HG03342 (cell line): ENCODE measurements at regions not wholly inside any gene's neighbourhood (a gene's known extent, or its start where the extent isn't known, plus 50 kb on each side); places are given as distances from the start of the nearest gene placed in this dataset.

Experiments used
- ATAC-seq: cut with Tn5 transposase; IDR thresholded peaks from one replicate; pipeline ENCODE4 v1.9.1; 2021; ENCODE audit warnings: mild to moderate bottlenecking, moderate library complexity; ENCODE audit not compliant: unreplicated experiment

DNA sequence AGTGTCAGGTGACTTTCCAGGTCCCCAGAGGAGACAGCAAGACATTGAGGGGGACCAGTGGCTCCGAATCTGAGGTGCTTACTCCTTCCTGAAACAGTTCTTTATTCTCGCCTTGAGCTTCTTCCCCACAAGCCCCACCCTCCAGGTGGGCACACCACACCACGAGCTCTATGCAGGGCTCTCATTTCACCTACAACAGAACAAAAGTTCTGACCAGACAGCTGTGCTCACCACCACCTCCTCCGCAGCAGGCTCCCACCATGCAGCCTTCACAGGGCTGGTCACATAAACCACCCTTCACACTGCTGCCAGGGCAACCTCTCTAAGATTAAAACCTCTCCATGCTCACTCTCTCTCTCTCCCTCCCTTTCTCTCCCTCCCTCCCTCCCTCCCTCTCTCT, 384.5 kb upstream of the ARID1B start:
- ATAC-seq = no peak

DNA sequence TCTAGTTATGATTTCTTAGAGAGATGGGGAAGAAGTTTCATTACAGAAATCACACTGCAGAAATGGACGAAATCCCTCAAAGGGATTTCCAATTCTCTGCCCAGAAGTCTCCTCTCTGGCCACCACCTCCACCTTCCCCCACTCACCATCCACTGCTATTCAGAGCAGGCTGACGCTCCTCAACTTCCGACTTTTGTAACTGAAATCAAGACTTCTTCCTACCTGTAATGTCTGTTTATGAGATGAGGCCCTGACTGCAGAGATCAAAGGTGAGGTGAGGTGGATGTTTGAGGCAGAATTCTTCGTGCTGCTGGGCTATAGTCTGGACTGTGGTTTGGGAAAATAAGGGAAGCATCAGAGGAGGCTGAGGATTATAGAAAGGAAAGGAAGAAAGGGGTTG, 385.2 kb upstream of the ARID1B start:
- no peak for ATAC-seq

DNA sequence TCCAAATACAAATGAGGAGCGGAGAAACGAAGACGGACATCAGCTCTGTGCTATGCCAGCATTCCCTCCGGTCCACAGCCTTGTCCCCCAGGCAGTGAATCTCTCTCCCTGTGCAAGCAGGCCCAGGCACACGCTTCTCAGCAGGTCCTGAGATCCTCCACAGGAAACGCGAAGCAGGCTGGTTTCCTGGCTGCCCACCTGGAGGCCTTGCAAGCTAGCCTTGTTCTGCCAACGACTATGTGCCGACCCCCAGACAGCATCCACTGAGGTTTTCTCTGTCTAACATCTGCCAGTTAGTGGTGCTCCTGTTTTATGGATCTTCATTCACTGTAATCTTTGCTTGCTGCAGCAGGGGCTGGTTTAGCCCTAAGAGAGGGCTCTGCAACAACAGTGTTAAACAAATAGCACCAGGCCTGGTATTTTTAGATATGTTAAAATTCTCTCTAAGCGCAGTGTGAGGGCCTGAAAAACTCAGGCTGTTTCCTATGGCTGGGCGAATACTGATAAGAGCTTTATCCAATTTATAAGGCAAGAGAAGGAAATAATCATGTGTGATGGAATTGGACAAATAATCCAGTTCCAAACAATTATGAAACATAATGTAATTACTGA, 386.0 kb upstream of the ARID1B start:
- ATAC-seq = no peak

DNA sequence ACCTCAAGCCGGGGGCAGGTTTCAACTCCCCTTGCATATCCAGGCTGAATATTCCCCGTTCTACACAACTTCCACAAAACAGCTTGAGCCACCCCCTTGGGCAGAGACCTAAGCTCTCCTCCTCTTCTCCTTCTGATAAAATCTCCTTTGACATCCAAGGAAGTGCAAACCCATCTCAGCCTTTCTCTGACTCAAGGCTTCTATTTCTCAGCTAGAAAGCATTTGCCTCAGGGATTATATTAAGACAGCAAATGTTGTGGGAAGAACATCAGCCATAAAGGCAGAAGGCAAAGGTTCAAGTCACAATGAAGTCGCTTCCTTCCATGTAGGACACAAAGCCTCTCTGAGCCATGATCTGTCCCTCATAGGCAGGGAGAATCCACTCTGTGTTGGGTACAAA, 386.6 kb upstream of the ARID1B start:
- ATAC-seq = no peak

DNA sequence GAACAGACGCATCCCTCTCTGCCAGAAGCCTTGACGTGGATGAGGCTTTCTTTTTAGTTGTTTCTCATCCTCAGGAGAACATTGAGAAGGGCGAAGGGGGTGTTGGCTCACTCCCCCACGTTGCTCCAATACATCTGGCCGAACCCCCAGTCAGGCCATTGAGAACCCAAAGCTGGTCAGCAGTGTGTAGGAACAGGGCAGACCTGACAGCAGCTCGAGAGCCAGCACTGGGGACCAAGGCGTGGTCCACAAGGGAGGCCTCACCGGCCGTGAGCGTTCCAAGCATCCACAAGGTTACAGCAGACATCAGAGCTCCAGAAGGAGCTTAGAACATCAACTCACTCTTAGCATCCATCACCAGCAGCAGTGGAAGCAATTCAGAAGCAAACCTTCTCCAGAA, 387.9 kb upstream of the ARID1B start:
- ATAC-seq = no peak

DNA sequence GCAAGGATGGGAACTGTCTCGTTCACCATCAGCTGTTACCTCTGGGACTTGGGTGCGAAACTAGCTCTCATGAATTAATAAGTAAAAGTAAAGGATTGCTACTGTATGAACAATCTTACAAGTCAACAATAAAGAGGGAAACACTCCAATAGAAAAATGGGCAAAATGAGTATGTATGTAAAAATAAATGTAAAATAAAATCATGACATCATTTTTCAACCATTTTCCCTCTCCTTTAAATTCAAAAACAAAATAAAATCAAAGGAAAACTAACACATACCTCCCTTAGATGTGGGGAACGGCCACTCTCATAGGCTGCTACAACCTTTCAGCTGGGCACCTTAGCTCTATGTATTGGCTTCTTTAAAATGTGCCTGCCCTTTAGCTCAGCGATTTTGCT, 389.7 kb upstream of the ARID1B start:
- ATAC-seq = no peak

DNA sequence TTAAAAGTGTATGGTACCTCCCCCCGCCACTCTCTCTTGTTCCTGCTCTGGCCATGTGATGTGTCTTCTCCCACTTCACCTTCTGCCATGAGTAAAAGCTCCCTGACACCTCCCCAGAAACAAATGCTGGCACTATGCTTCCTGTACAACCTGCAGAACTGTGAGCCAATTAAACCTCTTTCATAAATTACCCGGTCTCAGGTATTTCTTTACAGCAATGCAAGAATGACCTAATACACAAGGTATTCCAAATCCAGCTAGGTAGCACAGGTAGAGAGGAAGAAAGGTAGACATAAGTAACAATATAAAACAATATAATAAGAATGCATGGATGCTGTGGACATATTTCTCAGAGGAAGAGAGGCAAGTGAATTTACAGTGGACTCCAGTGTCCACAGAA, 394.1 kb upstream of the ARID1B start:
- no peak for ATAC-seq

DNA sequence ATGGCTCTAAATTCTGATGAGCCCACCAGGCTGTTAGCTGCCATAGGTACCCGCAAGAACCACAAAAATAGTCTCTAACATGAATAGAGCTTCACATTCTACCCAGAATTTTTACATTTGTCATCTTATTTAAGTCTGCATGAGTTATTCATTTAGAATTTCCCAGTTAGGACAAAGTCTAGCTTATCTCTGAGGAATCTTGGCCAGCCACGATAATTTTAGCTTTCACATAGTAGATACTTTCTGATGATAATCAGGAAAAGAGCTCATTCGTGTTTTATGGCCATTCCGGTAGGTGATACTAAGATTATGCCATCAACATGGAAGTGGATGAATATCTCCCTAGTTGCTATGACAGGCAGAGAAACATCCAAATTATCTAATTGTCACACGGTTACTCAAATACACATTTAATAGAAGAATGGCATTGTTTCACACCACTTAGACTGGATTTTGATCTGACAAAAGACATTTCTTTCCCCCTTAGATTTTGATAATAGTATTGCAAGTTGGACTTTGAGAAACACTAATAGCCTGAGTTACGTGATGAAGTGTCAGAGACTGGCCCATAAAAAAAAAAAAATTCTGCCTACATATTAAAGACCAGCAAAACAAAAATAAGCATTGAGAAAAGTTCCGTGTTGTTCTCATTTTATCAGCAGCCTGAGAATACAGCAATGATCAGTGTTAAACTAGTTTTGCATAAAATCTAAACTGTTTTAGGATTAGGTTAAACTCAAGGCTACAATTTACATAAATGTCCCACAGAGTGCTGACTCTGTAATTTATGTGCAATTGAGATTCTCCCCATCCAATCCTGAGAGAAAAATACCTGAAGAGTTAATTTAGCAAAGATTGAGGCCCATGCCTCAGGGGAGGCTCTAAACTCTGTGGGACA, 397.5 kb upstream of the ARID1B start:
- ATAC-seq = no peak

DNA sequence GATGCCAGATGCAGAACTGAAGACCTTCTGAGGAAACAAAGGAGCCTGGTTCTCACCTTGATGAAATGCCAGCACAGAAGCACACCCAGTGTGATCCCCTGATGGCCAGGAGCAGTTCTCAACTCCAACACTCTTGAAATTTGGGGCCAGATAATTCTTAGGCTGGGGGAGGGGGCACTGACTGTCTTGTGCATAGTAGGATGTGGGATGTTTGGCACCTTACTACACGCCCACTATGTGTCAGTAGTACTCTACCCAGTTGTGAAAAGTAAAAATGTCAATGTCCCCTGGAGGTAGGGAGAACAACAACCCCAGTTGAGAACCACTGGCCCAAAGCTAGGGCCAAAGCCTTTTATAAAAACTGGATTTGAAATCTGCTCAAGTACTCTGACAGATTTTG, 398.3 kb upstream of the ARID1B start:
- ATAC-seq = no peak

DNA sequence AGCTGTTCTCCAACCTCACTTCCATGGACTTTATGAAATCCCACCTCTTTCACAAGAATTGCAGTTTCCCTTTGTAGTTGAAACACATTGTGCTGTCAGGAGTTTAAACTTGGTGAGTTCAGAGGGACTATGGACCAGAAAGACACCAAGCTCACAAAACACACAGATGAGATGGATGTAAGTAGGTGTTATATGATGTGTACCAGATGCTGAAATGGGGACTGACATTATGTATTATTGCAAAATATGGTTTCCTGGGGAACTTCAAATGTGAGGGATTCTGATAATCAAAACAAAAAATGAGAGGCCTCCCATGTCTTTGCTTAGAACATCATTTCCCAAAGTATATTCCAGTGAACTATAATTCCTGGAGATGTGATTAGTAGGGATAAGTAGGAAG, 401.1 kb upstream of the ARID1B start:
- no peak for ATAC-seq

DNA sequence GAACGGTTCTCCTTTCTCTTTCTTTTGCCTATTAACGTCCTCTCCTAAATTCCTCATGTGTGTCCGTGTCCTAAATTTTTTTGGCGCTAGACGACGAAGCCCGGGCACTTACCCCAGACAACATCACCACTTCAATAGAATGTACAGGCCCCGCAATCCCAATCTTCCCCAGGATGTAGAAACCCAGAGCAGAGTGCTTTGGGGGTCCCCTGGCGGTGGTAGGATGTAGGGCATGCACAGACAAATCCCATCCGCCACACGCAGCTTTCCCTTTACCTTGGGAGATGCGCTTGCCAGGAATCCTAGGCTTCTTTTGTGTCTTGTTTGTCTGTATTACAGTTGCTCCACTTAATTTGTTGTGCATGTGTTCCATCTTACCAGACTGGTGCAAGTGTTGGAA, 417.3 kb upstream of the ARID1B start:
- ATAC-seq = no peak

DNA sequence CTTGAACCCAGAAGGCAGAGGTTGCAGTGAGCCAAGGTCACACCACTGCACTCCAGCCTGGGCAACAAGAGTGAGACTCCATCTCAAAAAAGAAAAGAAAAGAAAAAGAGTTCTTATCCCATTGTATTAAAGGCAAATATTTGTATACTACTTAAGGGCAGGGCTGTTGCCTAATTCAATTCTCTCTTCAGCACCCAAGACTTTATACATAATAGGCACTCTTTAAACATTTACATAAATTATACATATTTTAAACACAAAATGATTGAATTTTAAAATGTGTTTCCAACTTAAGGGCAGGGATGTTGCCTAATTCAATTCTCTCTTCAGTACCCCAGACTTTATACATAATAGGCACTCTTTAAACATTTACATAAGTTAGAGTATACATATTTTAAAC, 424.3 kb upstream of the ARID1B start:
- ATAC-seq = no peak

DNA sequence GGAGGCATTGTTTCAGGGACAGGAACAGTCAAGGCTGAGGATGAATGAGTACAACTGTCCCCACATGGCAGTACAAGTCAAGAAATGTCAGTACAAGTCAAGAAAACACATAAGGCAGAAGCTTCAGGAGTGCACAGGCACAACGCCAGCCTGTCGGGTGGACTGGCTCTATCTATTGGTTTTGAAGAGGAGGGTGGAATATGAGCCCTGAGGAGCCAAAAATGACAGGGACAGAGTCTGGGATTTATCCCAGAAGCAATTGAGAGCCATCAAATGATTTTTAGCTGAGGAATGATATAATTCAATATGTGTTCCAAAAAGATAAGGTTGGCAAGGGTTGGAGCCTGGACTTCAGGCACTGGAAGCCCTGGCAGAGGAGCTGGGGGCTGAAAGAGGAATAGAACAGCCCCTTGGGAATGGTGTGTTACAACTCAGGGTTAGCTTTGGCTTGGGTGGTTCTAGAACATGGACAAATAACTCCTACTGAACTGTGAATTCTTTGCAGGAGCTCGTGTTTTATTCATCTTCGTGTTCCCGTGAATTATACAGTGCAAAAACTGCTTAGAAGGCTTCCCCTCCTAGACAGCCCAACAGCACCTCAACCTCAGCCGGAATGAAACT, 425.7 kb upstream of the ARID1B start:
- ATAC-seq = no peak

DNA sequence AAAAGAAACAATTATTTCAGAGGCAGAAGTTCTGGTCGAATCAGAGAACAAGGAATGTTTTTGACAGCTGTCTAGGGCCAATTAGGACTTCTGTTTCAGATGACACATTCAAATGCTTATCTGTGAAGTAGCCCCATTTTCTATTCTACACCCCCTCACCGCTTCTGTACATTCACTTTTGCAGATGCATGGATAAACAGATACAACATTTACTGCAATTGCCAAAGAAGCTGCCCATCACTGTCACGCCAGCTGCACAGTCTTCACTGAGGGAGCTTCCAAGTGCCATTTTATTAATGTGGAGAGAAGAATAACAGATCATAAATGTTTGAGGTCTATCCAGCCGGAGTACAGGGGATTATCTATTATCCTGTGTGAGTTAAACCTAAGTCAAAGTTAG, 426.8 kb upstream of the ARID1B start:
- ATAC-seq = no peak

DNA sequence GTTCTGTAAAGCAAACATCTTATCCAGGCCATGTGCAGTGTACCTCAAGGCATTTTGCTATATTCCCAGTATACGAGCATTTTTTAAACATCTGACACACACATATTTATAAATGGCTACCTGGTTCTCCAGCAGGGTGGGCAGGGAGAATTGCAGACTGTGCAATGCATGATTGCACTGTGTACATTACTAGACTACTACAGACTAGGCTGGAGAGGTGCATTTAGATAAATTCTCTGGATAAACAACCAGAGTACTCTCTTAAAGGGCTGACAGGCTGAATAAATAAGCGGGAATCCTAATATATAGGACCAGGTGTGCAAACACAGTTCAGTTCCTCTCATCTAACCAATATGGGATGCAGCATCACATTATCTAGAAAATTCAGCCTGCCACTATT, 428.3 kb upstream of the ARID1B start:
- ATAC-seq = no peak

DNA sequence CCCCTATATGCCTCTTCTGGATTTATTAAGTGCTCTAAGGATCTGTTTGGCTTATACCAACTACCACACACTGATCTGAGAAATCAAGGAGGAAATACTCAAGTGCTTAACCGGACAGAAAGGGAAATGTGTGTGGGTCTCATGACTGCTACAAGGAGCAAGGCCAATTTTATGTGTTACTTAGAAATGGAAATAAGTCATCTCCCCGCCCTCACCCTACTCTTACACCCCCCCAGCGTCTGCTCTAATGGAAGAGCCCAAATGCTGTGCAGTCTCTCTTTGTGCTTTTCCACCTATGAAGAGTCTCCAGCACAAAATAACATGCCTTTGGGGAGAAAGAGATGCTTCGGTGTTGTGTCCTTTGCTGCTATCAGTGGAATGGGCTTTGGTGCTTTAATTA, 428.8 kb upstream of the ARID1B start:
- no peak for ATAC-seq

DNA sequence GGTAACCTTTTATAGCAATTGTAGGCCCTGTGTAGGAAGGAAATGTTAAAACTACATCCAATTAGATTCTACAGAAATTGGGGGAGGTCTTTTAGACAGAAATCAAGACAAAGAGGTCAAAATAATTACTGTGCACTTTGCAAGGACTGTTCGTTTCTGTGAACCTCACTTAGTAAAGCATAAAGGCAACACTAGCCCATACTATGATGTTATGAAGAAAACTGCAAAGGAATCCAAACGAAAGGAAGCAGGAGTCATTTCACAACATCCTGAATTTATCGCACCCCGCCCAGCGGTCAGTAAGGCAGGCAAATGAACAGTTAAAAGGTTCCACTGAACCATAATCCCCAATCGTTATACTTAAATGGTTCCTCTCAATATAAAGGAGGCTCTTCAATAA, 429.5 kb upstream of the ARID1B start:
- ATAC-seq = no peak

DNA sequence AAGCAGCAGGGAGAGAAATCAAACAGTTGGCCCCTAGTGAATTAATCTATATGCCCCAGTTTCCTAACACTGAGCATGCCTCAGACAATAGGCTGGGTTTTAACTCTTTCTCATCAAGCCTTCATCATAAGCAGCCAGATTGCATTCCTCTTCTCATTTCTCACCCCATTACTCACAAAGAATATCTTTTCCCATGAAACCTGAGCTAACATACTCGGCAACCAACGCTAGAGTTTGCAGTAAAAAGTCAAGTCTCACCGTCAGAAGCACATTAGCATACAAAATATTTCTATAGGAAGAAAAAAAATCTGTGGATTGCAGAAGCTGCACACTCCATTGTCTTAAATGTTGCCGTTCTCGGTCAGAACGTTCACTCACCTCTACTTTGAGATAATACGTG, 429.9 kb upstream of the ARID1B start:
- ATAC-seq = no peak

DNA sequence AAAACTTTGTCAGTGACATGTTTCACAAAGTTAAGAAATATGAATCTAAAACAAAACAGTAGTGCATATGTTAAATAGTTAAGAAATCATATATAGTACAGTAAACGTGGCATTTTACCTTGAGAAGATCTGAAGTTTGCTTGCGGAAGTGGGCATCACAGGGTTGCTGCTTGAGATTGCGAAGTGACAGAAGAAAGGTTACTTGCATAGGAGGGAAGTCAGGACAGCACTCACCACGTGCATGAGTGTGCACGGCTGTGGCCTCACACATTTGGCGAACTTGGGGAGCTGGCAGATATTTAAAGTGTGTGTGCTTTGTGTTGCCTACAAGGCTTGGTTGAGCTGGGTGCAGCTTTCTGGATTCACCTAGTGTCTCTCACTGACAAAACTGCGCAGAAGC, 431.5 kb upstream of the ARID1B start:
- no peak for ATAC-seq

DNA sequence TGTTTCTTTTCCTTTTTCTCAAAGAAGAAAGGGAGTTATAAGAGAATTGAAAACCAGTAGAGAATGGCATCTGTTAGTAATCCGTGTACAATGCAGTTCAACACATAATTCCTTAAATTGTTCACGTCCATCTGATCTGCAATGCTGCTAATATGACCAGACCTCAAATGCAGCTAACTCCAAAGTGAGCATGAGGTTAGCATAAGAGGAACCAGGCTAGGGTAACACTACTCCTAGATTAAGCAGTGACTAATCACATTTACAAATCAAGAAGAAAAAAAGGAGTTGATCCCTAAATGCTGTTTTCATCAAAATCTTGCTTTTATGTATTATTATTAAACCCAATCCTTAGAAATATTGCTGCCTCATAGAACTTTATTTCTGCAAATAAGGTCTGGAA, 432.7 kb upstream of the ARID1B start:
- no peak for ATAC-seq

DNA sequence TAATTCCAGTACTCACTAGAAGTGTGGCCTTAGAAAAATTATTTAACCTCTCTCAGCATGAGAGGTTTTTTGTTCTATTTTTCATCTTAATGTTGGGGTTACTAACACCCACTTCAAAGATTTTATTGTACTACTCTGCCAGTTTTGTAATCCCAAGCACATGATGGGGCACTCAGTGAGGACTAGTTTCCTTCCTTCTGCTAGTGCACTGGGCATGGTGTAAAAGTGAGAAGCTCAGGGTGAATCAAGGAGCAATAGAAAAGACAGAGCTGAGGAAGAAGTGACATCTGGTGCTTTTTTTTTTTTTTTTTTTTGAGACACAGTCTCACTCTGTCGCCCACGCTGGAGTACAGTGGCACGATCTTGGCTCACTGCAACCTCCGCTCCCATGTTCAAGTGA, 439.4 kb upstream of the ARID1B start:
- ATAC-seq = no peak

DNA sequence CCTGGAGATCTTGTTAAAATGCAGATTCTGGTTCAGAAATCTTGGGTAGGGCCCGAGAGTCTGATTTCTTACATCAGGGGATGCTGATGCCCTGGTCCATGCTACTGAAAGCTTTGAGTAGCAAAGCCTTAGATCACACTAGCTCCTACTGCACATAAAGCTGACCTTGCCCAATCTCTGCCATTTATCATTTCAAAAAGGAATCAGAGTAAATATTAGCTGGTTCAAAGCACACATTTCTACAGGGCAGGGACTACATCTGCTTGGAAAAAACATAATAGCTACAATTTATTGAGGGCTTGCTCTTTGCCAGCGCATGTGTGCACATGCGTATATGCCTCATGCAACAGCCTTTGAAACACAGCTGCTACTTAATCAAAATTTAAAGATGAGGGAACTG, 440.4 kb upstream of the ARID1B start:
- no peak for ATAC-seq
